ENCODE measurements at regions not wholly inside any gene's neighbourhood (a gene's known extent, or its start where the extent isn't known, plus 50 kb on each side); places are given as distances from the start of the nearest gene placed in this dataset.

GRCh38 chr5:54738118-54738972 is 220.8 kb downstream of the SNX18 start:
- H3K9me3 ChIP-seq: no peaks in the 10 kb centered on the region
- WGBS: 80% methylated on average over 5 of the region's 6 CpGs
- peak; percentile 91 for DNase-seq (ENCODE audit: extremely low spot score)
- peaks cover 0 to 3% (median 0%) of the 10 kb centered on the region in 4 donors for H3K27me3 ChIP-seq
- intact Hi-C loops (cut with DNase I): no loop called here
- no peak for TF ChIP-seq POLR2AphosphoS5 (IDR thresholded peaks at IDR 0.05)
- no peak for TF ChIP-seq CTCF (IDR thresholded peaks at IDR 0.05)
- TF ChIP-seq POLR2A (IDR thresholded peaks at IDR 0.05; ENCODE audit: low read depth): no peak
- TF ChIP-seq EP300 (IDR thresholded peaks at IDR 0.05): no peak
- no peaks in the 10 kb centered on the region for H3K36me3 ChIP-seq
- no peak overlapping the region for H3K27ac ChIP-seq (replicated peaks in 1 of 4)
- peaks cover 0 to 14% (median 1%) of the 10 kb centered on the region in 4 donors for H3K4me1 ChIP-seq
- no peak overlapping the region for H3K4me3 ChIP-seq

GRCh38 chr5:54736003-54736797 is 218.6 kb downstream of the SNX18 start:
- no peaks in the 10 kb centered on the region for H3K9me3 ChIP-seq
- peak; percentile 66 for DNase-seq (ENCODE audit: extremely low spot score)
- peaks cover 0 to 3% (median 0%) of the 10 kb centered on the region in 4 donors for H3K27me3 ChIP-seq
- peaks cover 0 to 7% (median 0%) of the 10 kb centered on the region in 4 donors for H3K4me1 ChIP-seq
- H3K4me3 ChIP-seq: no peak overlapping the region
- 96% methylated on average over 7 of the region's 7 CpGs for WGBS
- intact Hi-C loops (cut with DNase I): no loop called here
- no peak overlapping the region for H3K27ac ChIP-seq (replicated peaks in 1 of 4)
- TF ChIP-seq CTCF (IDR thresholded peaks at IDR 0.05): no peak
- no peak for TF ChIP-seq EP300 (IDR thresholded peaks at IDR 0.05)
- no peak for TF ChIP-seq POLR2A (IDR thresholded peaks at IDR 0.05; ENCODE audit: low read depth)
- H3K36me3 ChIP-seq: no peaks in the 10 kb centered on the region

DNA sequence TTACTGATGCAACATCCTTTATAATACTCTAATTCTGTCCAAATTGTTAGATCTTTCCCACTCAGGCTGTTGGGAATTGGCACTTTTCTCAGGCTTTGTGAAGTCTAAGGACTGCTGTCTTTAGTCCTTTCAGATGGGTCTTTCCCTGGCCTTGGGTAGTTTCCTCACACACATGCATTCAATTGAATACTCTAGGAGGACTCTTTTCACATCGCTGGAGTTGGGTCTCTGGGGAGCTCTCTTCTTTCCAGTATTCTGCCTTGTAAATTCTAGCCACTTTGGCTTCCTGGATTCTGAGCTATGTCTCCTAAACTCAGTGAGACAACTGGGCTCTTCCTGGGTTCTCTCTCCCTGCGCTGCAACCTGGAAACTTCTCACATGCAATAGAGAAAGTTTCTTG is 215.5 kb downstream of the SNX18 start:
- Histone ChIP-seq H3K36me3 (no peaks in the 10 kb centered on the region), H3K27me3 (no peaks in the 10 kb centered on the region), H3K27ac (replicated peaks in 1 of 4) (no peak overlapping the region), H3K4me1 (peaks cover 0 to 4% (median 0%) of the 10 kb centered on the region in 4 donors), H3K4me3 (no peak overlapping the region), H3K9me3 (no peaks in the 10 kb centered on the region)
- DNase-seq (ENCODE audit: extremely low spot score): peak; percentile 50
- no peak for TF ChIP-seq POLR2AphosphoS5 (IDR thresholded peaks at IDR 0.05)
- no peak for TF ChIP-seq POLR2A (IDR thresholded peaks at IDR 0.05; ENCODE audit: low read depth)
- TF ChIP-seq EP300 (IDR thresholded peaks at IDR 0.05): no peak
- TF ChIP-seq CTCF (IDR thresholded peaks at IDR 0.05): no peak
- WGBS: 50% methylated on average over 2 of the region's 2 CpGs
- intact Hi-C loops (cut with DNase I): no loop called here

GRCh38 chr5:54732108-54732507 is 214.5 kb downstream of the SNX18 start:
- 83% methylated on average over 1 of the region's 1 CpG for WGBS
- no peak for DNase-seq (ENCODE audit: extremely low spot score)
- no peak overlapping the region for H3K27ac ChIP-seq (replicated peaks in 1 of 4)
- H3K4me3 ChIP-seq: no peak overlapping the region
- no peaks in the 10 kb centered on the region for H3K36me3 ChIP-seq
- H3K4me1 ChIP-seq: no peaks in the 10 kb centered on the region
- no peaks in the 10 kb centered on the region for H3K9me3 ChIP-seq
- no peaks in the 10 kb centered on the region for H3K27me3 ChIP-seq
- no peak for TF ChIP-seq CTCF (IDR thresholded peaks at IDR 0.05)
- intact Hi-C loops (cut with DNase I): no loop called here

Measured in esophagus muscularis mucosa (tissue), 4 donors.